IPS DF 4.7 (cell line): ENCODE measurements at regions not wholly inside any gene's neighbourhood (a gene's known extent, or its start where the extent isn't known, plus 50 kb on each side); places are given as distances from the start of the nearest gene placed in this dataset.

Source experiments
- DNase-seq: peaks from one replicate; pipeline ENCODE4 v3.0.0-alpha.2; 2013; ENCODE audit warnings: low spot score; ENCODE audit errors: extremely low read depth

DNA sequence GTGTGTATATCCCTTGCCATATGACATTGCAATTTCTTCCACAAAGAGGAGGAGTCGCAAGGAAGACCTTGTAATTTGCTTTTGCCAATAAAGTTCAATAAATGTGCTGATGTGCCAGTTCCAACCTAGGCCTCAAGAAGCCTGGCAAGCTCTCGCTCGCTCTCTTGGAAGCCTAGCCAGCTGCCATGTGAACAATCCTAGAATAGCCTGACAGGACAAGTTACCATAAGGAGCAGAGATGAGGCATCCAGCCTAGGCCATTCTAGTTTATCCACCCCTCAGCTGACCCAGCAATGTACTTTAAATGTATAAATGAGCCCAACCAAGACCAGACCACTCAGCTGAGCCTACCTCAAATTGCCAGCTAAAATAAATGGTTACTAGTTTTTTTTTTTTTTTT lies 145.7 kb upstream of the QRFPR start:
- DNase-seq = no peak

DNA sequence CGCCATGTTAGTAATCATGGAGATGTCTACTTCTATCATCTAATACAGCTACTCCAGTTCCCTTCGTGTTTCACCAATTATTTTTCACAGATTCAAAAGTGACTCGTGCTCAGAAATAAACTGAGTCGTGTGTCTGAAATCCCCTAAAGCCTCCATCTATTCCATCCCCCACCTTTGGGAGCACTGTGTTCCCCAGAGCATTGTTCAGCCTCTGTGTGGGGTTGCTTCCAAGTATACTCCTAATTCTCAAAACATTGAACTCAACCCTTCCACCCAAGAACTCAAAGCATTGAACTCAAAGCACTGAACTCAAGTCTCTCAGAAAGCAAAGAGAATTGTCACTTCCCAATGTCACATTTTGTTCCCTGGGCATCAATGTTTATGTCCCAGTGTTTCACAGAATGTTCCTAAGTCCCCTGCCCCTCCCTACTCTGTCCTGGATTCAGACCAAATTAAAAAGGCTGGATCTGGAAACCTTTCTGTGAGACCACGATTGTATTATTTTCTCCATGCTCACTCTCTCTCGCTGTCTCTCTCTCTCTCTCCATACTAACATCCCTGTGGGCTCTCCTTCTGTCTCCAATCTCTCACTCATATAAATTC lies 138.5 kb upstream of the QRFPR start:
- no peak for DNase-seq

DNA sequence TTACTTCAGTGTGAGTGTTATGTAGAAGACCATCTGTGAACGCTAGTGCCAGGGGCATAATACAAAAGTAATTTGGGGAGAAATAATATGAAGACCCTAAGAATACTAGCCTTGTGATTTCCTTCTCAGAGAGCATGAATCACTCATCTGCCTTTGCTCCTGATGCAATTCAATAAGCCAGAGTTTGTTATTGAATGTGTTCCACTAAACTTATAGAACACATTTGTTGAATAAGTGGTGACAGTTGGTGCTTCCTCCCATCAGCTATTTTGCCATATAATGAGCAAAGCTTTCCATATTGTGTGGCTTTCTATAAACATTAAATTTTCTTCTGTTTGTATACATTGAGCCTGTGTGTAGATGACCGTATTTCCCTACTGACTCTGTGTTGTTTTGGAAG lies 136.4 kb upstream of the QRFPR start:
- DNase-seq = no peak

DNA sequence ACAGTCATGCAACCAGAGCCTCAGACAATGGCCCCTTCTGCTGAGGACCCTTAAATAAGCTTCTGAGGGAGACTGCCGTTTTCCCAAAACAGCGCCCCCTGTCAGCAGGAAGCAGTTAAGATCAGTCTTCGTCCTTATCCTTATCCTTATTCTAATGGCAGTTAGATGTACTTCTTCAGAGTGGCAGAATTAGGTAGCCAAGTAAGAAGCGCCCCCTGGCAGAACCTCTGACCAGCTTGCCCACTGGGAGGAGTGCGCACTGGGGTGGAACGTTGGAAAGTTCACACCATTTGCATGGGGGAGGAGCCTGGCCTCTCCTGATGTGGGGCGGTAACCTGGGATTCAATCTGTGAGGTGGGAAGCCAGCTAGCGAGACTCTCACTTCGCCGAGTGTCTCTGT lies 133.6 kb upstream of the QRFPR start:
- peak; percentile 9 for DNase-seq

DNA sequence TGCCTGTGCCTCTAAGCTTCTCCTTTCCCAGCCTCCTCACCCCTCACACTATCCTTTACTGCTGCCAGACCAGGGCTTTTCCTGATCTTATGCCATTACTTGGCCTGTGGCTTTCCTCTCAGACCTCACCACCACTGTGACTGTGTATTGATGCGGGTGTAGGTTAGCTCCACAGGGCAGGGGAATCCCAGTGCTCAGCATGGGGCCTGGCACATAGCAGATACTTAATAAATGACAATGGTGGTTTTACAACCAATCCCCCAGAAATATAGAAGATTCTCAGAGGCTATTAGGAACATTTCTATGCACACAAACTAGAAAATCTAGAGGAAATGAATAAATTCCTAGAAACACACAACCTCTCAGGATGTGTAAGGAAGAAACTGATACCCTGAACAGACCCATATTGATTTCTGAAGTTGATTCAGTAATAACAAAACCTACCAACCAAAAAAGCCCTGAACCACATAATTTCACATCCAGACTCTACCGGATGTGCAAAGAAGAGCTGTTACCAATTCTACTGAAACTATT lies 129.6 kb upstream of the QRFPR start:
- DNase-seq = no peak

DNA sequence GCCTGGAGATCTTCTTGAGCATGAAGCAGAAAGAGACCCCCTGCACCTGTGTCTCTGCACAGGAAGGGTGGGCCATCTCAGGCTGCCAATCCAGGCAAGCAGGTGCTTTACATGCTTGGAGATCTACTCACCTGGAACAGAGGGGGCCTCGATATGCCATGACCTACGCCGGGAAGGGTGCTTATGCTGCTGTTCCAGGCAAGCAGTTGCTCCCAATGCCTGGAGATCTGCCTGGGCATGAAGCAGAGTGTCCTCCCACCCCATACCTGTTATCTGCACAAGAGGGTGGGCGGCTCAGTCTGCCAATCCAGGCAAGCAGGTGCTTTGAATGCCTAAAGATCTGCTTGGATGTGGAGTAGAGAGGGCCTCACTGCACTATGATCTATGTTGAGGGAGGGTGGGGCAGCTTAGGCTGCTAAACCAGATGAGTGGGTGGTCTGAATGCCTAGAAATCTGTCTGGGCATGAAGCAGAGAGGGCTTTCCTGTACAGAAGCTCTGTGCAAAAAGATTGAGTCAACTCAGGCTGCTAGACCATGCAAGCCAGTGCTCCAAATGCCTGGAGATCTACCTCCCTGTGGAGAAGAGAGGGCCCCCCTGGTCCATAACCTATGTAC lies 104.5 kb upstream of the QRFPR start:
- no peak for DNase-seq

DNA sequence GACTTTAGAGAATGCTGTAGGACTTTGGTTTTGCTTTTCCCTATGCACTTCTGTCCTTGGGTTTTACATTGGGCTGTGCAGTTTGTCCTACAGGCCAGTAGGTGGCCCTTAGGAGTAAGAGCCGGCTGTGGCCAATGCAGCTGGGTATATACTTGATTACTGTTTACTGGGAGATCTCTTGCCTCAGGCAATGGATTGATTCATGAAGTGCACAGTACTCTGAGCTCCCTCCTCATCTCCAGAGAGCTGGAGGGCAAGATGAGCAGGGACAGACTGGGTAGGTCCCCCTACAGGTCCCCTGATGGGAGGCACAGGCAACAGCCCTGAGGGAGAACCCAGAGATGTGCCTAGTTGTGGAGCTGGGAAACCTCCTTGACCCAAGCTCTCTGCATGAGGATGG lies 103.8 kb upstream of the QRFPR start:
- DNase-seq = no peak

DNA sequence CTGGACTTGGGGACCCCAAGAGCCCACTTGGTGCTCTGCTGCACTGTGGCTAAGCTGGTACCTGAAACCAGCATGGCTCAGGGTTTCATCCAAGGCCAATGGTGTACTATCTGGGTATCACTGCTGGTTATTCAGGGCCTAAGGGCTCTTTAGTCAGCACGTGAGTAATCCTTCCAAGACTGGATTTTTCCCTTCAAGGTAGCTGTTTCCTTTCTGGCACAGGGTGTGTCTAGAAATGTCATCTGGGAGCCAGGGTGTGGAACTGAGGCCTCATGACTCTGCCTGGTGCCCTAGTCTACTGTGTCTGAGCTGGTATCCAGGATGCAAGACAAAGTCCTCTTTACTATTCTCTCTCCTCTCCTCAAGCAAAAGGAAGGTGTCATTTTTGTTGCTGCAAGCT lies 99.0 kb upstream of the QRFPR start:
- DNase-seq = no peak

DNA sequence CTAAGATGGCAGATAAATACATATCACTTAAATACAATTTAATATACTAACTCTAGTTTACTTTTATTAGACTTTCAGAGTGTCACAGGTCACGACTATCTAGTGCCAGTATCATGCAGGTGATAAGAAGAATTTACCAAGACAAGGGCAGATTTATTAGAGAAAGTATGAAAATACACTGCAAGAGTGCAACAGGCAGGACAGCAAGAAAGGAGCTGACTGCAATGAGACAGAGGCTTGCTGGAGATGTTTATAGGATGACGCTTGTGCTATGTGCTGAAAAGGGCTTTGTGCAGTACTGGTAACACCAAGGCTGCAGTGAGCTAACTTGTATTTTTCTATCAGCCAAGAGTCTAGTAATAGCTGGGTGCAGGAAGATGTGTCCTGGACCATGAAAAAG lies 96.7 kb upstream of the QRFPR start:
- DNase-seq = no peak

DNA sequence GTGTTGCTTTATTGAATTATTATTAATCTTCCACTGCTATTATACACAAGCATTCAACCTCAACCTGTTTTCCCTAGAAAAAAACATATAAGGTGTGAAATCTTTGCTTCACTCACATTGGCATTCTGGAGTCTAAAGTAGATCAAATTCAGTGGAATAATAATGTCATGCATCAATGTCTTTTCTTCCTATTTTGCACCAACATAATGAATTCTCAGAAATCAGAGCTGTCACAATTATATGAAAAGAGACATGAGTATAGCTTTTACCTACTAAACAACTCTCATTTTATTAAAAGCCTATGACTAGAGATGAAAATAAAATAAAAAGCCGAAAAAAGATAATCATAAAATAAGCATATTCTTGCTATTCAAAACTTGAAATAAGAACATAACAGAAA lies 96.3 kb upstream of the QRFPR start:
- no peak for DNase-seq

DNA sequence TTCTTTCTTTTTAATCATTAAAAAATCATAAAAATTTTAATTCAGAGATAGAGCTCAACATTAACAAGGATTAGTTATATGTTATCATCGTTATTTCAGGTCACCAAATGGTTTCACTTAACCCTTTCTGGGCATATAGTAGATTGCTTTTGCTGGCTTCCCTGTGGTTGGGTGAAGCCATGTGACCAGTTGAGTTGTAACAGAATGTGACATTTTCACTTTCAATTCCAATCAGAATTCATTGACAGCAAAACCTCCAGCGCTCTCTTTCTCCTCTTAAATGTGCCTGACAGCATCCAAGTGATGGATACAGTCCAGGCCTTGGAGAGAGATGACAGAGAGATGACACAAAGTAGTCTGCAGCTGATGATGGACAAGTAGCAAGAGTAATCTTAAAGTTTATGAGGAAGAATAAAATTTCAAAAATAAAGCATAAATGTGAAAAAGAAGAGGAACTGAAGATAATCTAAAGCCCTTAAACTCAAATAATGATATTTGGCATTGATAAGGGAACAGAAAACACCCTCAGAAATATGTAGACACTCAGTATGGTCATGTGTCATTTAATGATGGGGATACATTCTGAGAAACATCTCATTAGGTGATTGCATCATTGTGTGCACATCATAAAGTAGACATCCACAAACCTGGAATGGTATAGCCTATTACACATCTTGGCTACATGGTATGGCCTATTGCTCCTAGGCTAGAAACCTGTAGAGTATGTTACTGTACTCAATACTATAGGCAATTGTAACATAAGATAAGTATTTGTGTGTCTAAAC lies 92.3 kb upstream of the QRFPR start:
- no peak for DNase-seq

DNA sequence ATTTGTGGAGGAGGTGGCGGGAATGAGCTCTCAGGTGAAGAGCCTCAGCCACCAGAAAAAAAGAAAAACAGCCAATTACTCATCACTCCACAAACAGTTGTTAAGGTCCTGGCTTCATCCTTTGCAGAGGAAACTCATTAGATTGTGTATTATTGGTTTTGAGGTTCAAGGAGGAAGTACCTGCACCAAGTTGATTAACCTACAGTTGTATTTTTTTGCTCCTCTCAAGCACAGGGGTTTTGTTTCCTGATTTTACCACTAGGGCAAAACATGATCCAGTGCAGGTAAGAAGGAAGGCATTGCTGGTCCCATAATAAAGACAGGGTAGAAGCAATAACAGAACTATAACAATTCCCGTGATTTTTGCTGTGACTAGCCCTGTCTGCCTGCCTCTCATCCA lies 84.0 kb upstream of the QRFPR start:
- no peak for DNase-seq

DNA sequence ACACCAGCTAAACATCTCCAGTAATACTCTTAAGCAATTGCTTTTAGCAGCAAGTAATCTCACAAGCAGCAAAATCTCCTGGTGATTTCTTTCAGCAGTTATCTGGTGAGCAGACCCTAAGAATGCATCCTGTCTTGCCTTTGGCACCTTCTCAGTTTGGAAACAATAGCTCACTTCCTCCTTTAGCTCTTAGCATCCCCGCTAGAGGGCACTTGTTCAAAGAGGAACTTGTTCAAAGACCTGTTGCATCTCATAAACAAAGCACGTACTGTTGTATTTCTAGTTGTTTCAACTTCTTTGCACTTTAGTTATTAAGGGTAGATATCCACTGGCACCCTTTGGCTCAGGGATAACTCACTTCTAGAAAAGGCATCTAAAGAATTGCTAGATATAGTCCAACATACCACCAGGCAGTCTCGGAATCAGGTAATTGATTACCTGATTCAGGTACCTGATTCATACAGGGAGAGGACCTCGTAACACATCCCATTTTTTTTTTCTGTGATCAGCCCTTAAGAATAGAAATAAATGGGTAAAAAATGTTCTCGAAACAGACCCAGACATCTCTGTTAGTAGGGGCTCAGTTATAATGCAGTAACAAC lies 81.9 kb upstream of the QRFPR start:
- no peak for DNase-seq

DNA sequence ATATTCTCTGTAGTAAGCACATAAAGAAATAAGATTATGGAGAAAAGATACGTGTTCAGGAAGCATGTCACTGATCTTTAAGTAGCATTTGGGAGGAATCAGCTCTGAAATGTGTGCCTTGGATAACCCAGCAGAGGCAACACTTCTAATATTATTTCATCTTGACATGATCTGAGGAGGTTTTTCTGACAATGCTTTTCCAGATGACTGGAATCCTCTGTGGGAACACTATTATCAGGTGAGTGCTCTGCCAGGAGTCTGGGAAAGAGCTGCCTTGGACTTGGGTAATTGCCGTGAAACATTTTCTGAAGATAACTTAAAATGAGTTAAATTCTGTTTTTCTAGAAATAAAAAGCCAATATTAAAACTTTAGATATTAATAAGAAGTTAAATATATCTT lies 78.2 kb upstream of the QRFPR start:
- no peak for DNase-seq

DNA sequence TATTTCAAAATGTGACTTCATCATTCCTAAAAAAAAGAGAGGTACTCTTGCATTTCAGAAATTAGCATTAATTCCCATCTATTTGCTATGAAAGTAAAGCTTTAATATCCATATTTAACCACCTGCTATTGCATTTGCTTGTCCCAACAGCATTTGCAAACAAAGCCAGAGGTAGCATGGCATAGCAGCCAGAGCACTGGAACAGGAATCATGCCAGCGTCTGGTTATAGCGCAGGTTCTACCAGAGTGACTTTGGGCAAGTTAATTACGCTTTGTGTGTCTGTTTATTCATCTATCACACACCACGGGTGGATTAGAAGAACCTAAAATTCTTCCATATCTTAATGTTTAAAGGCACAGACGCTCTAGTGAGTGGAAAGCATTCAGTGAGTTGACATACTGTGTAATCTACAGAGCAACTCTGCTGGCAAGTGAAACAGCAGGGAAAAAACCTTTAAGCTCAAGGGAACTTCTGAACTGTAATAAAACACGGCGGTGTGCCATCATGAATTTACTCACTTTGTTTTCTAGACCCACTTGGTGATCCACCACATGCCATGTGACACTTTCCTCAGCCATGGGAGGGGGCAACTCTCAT lies 76.6 kb upstream of the QRFPR start:
- DNase-seq = no peak

DNA sequence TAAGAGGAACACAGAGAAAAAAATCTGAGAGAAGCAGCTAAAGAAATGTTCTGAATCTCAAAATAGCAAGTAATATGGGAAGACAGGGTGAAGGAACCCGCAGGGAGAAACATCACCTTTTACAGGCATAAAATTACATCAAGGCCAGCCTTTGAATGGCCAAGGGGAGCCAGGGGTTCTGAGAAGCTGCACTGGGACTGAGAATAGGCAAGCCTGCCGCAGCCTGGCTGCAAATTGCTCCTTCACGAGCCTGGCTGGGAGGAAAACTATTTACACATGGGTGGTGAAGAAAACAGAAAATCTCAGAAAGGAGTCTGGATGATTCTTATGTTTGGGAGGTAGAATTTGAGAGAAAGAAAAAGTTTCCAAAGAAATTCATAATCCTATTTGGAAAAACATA lies 74.5 kb upstream of the QRFPR start:
- no peak for DNase-seq

DNA sequence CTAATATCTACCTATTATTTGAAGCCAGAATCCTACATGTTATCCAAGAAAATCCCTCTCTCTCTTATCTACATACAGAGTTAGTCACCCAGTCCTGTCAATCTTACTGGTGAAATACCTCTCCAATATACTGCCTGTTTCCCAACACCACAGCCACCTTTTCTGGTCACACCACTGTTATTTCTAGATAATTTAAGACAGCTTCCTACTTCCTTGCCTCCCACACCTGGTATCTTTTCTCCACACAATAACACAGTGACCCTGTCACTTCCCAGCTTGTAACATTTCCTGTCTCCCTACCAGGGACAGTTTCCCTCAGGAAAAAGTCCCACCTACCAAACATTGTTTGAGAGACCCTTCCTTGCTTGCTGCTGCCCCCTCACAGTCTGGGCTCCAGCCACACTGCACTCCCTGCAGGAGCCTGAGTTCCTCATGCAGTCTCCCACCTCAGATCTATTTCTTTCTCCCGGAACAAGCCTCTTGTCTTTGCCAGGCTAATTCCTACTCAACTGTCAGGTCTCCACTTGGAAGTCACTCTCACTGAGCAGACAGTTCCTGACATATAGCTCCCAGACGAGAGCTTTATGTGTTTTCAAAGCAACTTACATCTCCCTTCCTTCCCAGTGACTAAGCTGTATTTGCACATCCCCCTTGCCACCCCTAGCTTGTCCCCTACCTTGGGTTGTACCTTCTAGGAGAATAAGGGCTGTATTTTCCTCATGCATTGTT lies 73.6 kb upstream of the QRFPR start:
- no peak for DNase-seq

DNA sequence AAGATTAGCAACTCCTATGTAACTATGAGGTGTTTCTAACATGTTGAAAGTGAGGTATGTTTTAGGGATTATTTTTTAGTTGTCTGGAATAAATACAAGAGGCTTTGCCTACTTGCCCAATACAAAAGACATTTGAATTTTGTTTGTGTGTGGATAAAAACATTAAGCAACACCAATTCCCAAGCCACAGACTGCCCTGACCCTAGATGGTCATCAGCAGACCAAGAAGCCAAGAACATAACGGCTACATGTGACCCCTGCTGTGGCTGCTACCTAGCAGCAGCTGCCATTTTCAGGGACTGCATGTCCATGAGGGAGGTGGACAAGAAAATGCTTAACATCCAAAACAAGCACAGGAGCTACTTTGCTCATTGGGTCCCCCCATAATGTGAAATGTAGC lies 70.5 kb upstream of the QRFPR start:
- no peak for DNase-seq

DNA sequence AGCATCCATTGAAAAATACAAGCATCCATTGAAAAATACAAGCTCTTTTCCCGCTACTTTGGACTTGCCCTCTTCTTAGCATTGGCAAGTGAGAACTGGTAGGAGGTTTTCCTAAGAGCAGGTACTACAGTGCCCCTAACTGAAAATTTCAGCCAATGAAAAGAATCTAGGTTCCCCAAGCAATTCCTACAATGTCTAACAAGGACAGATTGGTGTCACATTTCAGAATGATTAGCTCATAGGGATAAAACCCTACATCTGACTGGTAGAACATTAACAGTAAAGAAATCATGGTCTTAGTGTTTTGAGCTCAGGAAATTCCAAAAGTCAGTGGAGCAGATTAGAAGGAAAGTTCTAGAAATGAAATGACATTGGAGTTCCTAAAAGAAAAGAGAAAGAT lies 68.6 kb upstream of the QRFPR start:
- no peak for DNase-seq

DNA sequence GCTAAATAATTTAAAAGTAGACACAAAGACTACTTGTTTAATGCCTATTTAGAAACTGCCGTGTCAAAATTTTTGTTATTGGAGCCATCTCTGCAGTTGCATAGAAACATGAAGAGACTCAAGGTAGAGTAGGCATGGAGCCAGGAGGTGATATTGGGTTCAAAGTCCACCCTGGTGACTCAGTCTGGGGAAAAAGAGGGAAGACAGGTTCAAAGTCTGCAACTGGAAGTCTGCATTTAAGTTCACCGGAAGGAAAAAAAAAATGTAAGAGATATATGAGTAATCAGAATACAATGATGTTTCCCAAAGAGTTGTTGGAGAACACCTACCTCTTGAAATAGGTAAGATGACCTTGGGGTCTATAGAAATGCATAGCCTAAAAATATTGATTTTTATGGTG lies 67.4 kb upstream of the QRFPR start:
- DNase-seq = no peak

DNA sequence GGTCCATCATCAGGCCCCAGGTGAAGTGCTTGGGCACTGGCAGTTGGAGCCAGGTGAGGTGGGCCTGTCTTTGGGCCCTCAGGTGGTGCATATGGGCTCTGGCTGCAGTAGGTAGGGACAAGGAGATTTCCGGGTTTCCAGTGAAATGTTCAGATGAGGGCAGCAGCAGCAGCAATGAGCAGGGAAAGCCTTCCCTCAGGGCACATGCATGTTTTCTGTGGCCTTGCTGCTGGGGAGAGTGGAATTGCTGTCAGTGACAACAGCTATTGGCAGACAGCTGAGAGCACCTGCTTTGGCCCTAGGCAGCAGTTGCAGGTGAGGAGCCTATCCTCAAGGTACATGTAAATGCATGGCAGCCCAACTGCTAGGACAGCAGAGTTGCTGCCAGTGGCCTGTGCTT lies 58.9 kb upstream of the QRFPR start:
- no peak for DNase-seq
